ENCODE measurements at regions not wholly inside any gene's neighbourhood (a gene's known extent, or its start where the extent isn't known, plus 50 kb on each side); places are given as distances from the start of the nearest gene placed in this dataset.

DNA sequence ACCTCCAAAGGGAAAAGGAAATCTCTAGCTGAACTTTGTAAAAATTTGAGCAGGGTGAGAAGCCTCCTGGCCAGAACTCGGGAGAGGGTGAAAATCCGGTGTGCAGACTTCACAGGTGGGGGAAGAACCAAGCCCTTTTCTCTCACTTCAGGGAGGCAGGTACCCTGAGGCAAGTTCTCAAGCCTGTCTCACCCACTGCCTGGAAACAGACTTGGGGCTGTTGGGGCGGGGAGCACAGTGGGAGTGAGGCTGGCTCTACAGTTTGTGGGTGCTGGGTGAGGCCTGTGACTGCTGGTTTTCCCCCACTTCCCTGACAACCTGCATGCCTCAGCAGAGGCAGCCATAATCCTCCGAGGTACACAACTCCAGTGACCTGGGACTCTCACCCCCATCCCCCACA, 187.1 kb downstream of the KIF4B start:
- Histone ChIP-seq H3K4me1 (ENCODE audit: insufficient read depth, low read length) (no peaks in the 10 kb centered on the region), H3K9ac (ENCODE audit: low read length) (no peak overlapping the region), H3K27ac (ENCODE audit: low read depth, low read length) (no peak overlapping the region), H3K36me3 (ENCODE audit: insufficient read depth, low read length) (no peaks in the 10 kb centered on the region), H3K4me2 (ENCODE audit: low read length) (no peak overlapping the region), H3K9me3 (ENCODE audit: insufficient read depth, low read depth, low read length) (no peaks in the 10 kb centered on the region), H3K27me3 (ENCODE audit: insufficient read depth, low read length) (no peaks in the 10 kb centered on the region), H3K4me3 (ENCODE audit: insufficient read depth, low read depth, low read length) (no peak overlapping the region), H2AFZ (ENCODE audit: low read depth, low read length) (no peak overlapping the region), H4K20me1 (ENCODE audit: insufficient read depth, low read length) (no peaks in the 10 kb centered on the region), H3K79me2 (ENCODE audit: insufficient read depth, low read length) (no peaks in the 10 kb centered on the region)
- no peak overlapping the region for H3K27ac Mint-ChIP-seq (ENCODE audit: unreplicated experiment)
- H3K4me1 Mint-ChIP-seq (ENCODE audit: low read depth, unreplicated experiment), result no peaks in the 10 kb centered on the region
- FAIRE-seq (no peak), DNase-seq (ENCODE audit: low read depth) (no peak)
- no peaks in the 10 kb centered on the region for H3K27me3 Mint-ChIP-seq (ENCODE audit: low read depth, unreplicated experiment)
- no peaks in the 10 kb centered on the region for H3K36me3 Mint-ChIP-seq (ENCODE audit: low read depth, unreplicated experiment)
- no peak overlapping the region for H3K4me3 Mint-ChIP-seq (ENCODE audit: unreplicated experiment)
- H3K9me3 Mint-ChIP-seq (ENCODE audit: unreplicated experiment), result peaks cover 11% of the 10 kb centered on the region
- TF ChIP-seq, protein P1, sequence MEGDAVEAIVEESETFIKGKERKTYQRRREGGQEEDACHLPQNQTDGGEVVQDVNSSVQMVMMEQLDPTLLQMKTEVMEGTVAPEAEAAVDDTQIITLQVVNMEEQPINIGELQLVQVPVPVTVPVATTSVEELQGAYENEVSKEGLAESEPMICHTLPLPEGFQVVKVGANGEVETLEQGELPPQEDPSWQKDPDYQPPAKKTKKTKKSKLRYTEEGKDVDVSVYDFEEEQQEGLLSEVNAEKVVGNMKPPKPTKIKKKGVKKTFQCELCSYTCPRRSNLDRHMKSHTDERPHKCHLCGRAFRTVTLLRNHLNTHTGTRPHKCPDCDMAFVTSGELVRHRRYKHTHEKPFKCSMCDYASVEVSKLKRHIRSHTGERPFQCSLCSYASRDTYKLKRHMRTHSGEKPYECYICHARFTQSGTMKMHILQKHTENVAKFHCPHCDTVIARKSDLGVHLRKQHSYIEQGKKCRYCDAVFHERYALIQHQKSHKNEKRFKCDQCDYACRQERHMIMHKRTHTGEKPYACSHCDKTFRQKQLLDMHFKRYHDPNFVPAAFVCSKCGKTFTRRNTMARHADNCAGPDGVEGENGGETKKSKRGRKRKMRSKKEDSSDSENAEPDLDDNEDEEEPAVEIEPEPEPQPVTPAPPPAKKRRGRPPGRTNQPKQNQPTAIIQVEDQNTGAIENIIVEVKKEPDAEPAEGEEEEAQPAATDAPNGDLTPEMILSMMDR (IDR thresholded peaks at IDR 0.05; ENCODE audit: insufficient read depth, low read depth, low read length), result no peak
- TF ChIP-seq EZH2 (IDR thresholded peaks at IDR 0.05; ENCODE audit: insufficient read depth, low read length), result no peak

- no peak overlapping the region for H3K4me3 Mint-ChIP-seq (ENCODE audit: unreplicated experiment)
- H3K4me1 Mint-ChIP-seq (ENCODE audit: low read depth, unreplicated experiment), result no peaks in the 10 kb centered on the region
- Histone ChIP-seq H4K20me1 (ENCODE audit: insufficient read depth, low read length) (no peaks in the 10 kb centered on the region), H3K79me2 (ENCODE audit: insufficient read depth, low read length) (no peaks in the 10 kb centered on the region), H3K9ac (ENCODE audit: low read length) (no peak overlapping the region), H3K4me2 (ENCODE audit: low read length) (no peak overlapping the region), H3K4me3 (ENCODE audit: insufficient read depth, low read depth, low read length) (no peak overlapping the region), H3K4me1 (ENCODE audit: insufficient read depth, low read length) (no peaks in the 10 kb centered on the region), H2AFZ (ENCODE audit: low read depth, low read length) (no peak overlapping the region), H3K27me3 (ENCODE audit: insufficient read depth, low read length) (no peaks in the 10 kb centered on the region), H3K9me3 (ENCODE audit: insufficient read depth, low read depth, low read length) (no peaks in the 10 kb centered on the region), H3K27ac (ENCODE audit: low read depth, low read length) (no peak overlapping the region), H3K36me3 (ENCODE audit: insufficient read depth, low read length) (no peaks in the 10 kb centered on the region)
- no peaks in the 10 kb centered on the region for H3K27me3 Mint-ChIP-seq (ENCODE audit: low read depth, unreplicated experiment)
- H3K27ac Mint-ChIP-seq (ENCODE audit: unreplicated experiment), result no peak overlapping the region
- TF ChIP-seq EZH2 (IDR thresholded peaks at IDR 0.05; ENCODE audit: insufficient read depth, low read length), result no peak
- TF ChIP-seq, protein P1 (IDR thresholded peaks at IDR 0.05; ENCODE audit: insufficient read depth, low read depth, low read length), result no peak
- FAIRE-seq (no peak), DNase-seq (ENCODE audit: low read depth) (no peak)
- H3K36me3 Mint-ChIP-seq (ENCODE audit: low read depth, unreplicated experiment), result no peaks in the 10 kb centered on the region
- H3K9me3 Mint-ChIP-seq (ENCODE audit: unreplicated experiment), result no peaks in the 10 kb centered on the region
These were observed 198.2 kb downstream of the KIF4B start for GRCh38 chr5:155211764-155212163.

DNA sequence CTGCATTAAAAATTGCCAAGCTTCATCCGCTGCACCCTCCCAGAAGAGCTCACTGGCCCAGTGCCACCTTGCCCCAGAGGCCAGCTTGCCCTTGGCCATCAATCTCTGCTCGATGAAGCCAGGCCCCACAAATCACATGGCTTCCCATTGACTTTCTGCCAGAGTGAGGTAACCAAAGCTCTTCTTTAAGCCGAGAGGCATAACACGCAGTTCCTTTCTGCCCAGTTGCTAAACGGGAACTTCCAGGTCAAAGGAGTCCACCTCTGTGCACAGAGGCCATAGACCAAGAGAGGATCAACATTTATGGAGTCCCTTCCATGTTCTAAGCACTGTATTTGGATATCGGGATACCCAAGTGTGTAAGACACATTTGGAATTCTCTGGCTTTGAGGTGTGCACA, 208.8 kb downstream of the KIF4B start:
- Mint-ChIP-seq H3K4me1 (ENCODE audit: low read depth, unreplicated experiment) (no peaks in the 10 kb centered on the region), H3K36me3 (ENCODE audit: low read depth, unreplicated experiment) (no peaks in the 10 kb centered on the region), H3K27ac (ENCODE audit: unreplicated experiment) (no peak overlapping the region), H3K4me3 (ENCODE audit: unreplicated experiment) (no peak overlapping the region), H3K9me3 (ENCODE audit: unreplicated experiment) (peaks cover 10% of the 10 kb centered on the region), H3K27me3 (ENCODE audit: low read depth, unreplicated experiment) (peaks cover 2% of the 10 kb centered on the region)
- no peak for TF ChIP-seq EZH2 (IDR thresholded peaks at IDR 0.05; ENCODE audit: insufficient read depth, low read length)
- TF ChIP-seq, protein P1 (IDR thresholded peaks at IDR 0.05; ENCODE audit: insufficient read depth, low read depth, low read length), result no peak
- no peaks in the 10 kb centered on the region for H3K27me3 ChIP-seq (ENCODE audit: insufficient read depth, low read length)
- no peaks in the 10 kb centered on the region for H4K20me1 ChIP-seq (ENCODE audit: insufficient read depth, low read length)
- DNase-seq (ENCODE audit: low read depth) (no peak), FAIRE-seq (no peak)
- H3K4me1 ChIP-seq (ENCODE audit: insufficient read depth, low read length), result no peaks in the 10 kb centered on the region
- no peak overlapping the region for H3K4me2 ChIP-seq (ENCODE audit: low read length)
- H3K79me2 ChIP-seq (ENCODE audit: insufficient read depth, low read length), result no peaks in the 10 kb centered on the region
- no peak overlapping the region for H3K9ac ChIP-seq (ENCODE audit: low read length)
- H3K27ac ChIP-seq (ENCODE audit: low read depth, low read length), result no peak overlapping the region
- no peak overlapping the region for H2AFZ ChIP-seq (ENCODE audit: low read depth, low read length)
- H3K36me3 ChIP-seq (ENCODE audit: insufficient read depth, low read length), result no peaks in the 10 kb centered on the region
- H3K9me3 ChIP-seq (ENCODE audit: insufficient read depth, low read depth, low read length), result peaks cover 3% of the 10 kb centered on the region
- no peak overlapping the region for H3K4me3 ChIP-seq (ENCODE audit: insufficient read depth, low read depth, low read length)

Measured in astrocyte (in vitro differentiated cells and primary cell).